OCI-LY3 (cell line): ENCODE measurements at regions not wholly inside any gene's neighbourhood (a gene's known extent, or its start where the extent isn't known, plus 50 kb on each side); places are given as distances from the start of the nearest gene placed in this dataset.

ENCODE experiments used
- CTCF ChIP-seq: fragments of 200-600, 300-600 bp; sonication (generic); IDR thresholded peaks from 2 replicates; pipeline ENCODE4 v1.5.1; 2014; ENCODE audit warnings: antibody characterized with exemption, low read length, low read depth
- EZH2phosphoT487 ChIP-seq: fragments of 200-600 bp; shearing (Covaris generic); IDR thresholded peaks from 2 replicates; pipeline ENCODE4 v1.6.1; 2018; ENCODE audit warnings: antibody characterized with exemption, mixed run types, low read depth

GRCh38 chr1:181386951-181387350 lies 96.4 kb upstream of the CACNA1E start:
- no peak for TF ChIP-seq CTCF
- TF ChIP-seq EZH2phosphoT487, result no peak
